GM18868 (cell line): ENCODE measurements at regions not wholly inside any gene's neighbourhood (a gene's known extent, or its start where the extent isn't known, plus 50 kb on each side); places are given as distances from the start of the nearest gene placed in this dataset.

Experiments
- ATAC-seq: cut with Tn5 transposase; IDR thresholded peaks from one replicate; pipeline ENCODE4 v1.9.1; 2021; ENCODE audit warnings: mild to moderate bottlenecking, moderate library complexity; ENCODE audit not compliant: unreplicated experiment

- no peak for ATAC-seq
These were observed 342.0 kb upstream of the ACTBL2 start for GRCh38 chr5:57824623-57825022.

GRCh38 chr5:57824047-57824446 is 341.4 kb upstream of the ACTBL2 start:
- ATAC-seq: no peak

- ATAC-seq: no peak
These were observed 340.0 kb upstream of the ACTBL2 start for GRCh38 chr5:57822651-57823050.

GRCh38 chr5:57818397-57818796 is 335.8 kb upstream of the ACTBL2 start:
- no peak for ATAC-seq

- ATAC-seq: no peak
These were observed 335.3 kb upstream of the ACTBL2 start for GRCh38 chr5:57817924-57818323.

- ATAC-seq: no peak
These were observed 334.4 kb upstream of the ACTBL2 start for GRCh38 chr5:57817001-57817453.

- ATAC-seq: no peak
These were observed 333.5 kb upstream of the ACTBL2 start for GRCh38 chr5:57816108-57816507.

- ATAC-seq: no peak
These were observed 323.1 kb upstream of the ACTBL2 start for GRCh38 chr5:57805732-57806131.

GRCh38 chr5:57805170-57805569 is 322.6 kb upstream of the ACTBL2 start:
- ATAC-seq: no peak

- ATAC-seq: no peak
These were observed 321.9 kb upstream of the ACTBL2 start for GRCh38 chr5:57804505-57804904.

GRCh38 chr5:57804007-57804444 is 321.4 kb upstream of the ACTBL2 start:
- ATAC-seq: no peak

- no peak for ATAC-seq
These were observed 319.5 kb upstream of the ACTBL2 start for GRCh38 chr5:57802131-57802530.

GRCh38 chr5:57795203-57795602 is 312.6 kb upstream of the ACTBL2 start:
- no peak for ATAC-seq

- no peak for ATAC-seq
These were observed 309.3 kb upstream of the ACTBL2 start for GRCh38 chr5:57791875-57792274.

GRCh38 chr5:57785946-57786345 is 303.3 kb upstream of the ACTBL2 start:
- no peak for ATAC-seq

- ATAC-seq: no peak
These were observed 301.5 kb upstream of the ACTBL2 start for GRCh38 chr5:57784121-57784520.

- no peak for ATAC-seq
These were observed 301.1 kb upstream of the ACTBL2 start for GRCh38 chr5:57783693-57784092.

GRCh38 chr5:57780961-57781325 is 298.3 kb upstream of the ACTBL2 start:
- ATAC-seq: no peak

- ATAC-seq: no peak
These were observed 297.8 kb upstream of the ACTBL2 start for GRCh38 chr5:57780306-57780960.

- peak; percentile 71 for ATAC-seq
These were observed 297.0 kb upstream of the ACTBL2 start for GRCh38 chr5:57779383-57780223.

- no peak for ATAC-seq
These were observed 296.0 kb upstream of the ACTBL2 start for GRCh38 chr5:57778501-57779091.

GRCh38 chr5:57777174-57777581 is 294.6 kb upstream of the ACTBL2 start:
- ATAC-seq: no peak
